GM06990 (cell line): ENCODE measurements at regions not wholly inside any gene's neighbourhood (a gene's known extent, or its start where the extent isn't known, plus 50 kb on each side); places are given as distances from the start of the nearest gene placed in this dataset.
"Not testable (repeated sequence)": the region's sequence is repeated elsewhere in the genome, so short reads cannot be mapped to it uniquely, and the experiment has no call there.

Source experiments
- DNase-seq: peaks from one replicate; pipeline ENCODE4 v3.0.0-alpha.2; 2011; ENCODE audit not compliant: insufficient read length; ENCODE audit errors: extremely low read depth
- H3K27me3 ChIP-seq: replicated peaks from 2 replicates; pipeline ENCODE4 v1.6.0; 2011; ENCODE audit warnings: low read length; ENCODE audit not compliant: control insufficient read depth, insufficient read depth
- H3K36me3 ChIP-seq: 2 replicates; pipeline ENCODE4 v1.5.1; 2011; ENCODE audit warnings: low read length; ENCODE audit not compliant: control insufficient read depth, insufficient read depth
- H3K4me3 ChIP-seq: replicated peaks from 2 replicates; pipeline ENCODE4 v1.5.1; 2011; ENCODE audit warnings: low read depth, mild to moderate bottlenecking, control low read depth, low read length
- TF ChIP-seq, protein P1 (sequence below): IDR thresholded peaks from 2 replicates; pipeline ENCODE4 v1.5.1; 2011; ENCODE audit warnings: low read length, control low read depth, mild to moderate bottlenecking, inconsistent platforms; ENCODE audit not compliant: insufficient read depth, poor library complexity, severe bottlenecking

DNA sequence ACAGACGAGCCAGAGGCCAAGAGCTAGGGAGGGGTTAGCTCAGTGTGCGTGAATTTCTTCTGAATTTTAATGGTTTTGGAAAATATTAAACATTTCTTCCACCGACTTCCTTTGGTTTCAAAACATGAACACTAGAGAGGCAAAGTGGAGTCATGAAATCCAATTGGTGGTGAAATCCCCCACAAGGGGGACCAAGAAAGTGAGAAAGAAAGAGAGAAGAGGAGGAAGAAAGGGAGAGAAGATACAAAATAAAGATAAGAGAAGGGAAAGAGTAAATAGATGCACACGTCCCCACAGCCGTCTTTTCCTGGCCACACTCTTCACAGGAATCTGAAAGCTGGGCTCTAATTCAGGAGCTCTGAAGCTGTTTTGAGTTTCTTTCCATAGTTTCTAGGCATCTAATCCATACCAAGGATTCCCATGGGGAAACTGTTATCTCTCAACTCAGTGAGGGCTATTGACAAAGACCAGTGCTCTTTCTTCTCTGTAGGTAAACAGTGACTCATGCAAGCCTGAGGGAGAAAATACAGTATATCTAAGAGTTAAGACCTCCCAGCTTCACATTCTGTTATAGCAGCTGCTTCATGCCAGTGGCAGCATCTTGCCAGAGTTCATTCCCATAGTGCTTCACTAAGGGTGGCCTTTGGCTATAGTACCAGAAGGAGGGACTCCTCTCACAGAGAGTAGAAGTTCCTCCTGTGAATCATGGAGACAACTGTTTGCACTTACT, 115.8 kb upstream of the LIFR start:
- no peak overlapping the region for H3K4me3 ChIP-seq
- no peaks in the 10 kb centered on the region; the same call in 1 of the 2 replicates for H3K27me3 ChIP-seq
- TF ChIP-seq, protein P1, sequence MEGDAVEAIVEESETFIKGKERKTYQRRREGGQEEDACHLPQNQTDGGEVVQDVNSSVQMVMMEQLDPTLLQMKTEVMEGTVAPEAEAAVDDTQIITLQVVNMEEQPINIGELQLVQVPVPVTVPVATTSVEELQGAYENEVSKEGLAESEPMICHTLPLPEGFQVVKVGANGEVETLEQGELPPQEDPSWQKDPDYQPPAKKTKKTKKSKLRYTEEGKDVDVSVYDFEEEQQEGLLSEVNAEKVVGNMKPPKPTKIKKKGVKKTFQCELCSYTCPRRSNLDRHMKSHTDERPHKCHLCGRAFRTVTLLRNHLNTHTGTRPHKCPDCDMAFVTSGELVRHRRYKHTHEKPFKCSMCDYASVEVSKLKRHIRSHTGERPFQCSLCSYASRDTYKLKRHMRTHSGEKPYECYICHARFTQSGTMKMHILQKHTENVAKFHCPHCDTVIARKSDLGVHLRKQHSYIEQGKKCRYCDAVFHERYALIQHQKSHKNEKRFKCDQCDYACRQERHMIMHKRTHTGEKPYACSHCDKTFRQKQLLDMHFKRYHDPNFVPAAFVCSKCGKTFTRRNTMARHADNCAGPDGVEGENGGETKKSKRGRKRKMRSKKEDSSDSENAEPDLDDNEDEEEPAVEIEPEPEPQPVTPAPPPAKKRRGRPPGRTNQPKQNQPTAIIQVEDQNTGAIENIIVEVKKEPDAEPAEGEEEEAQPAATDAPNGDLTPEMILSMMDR, result no peak
- DNase-seq, result no peak
- H3K36me3 ChIP-seq, result no peaks in the 10 kb centered on the region

- H3K27me3 ChIP-seq, result no peaks in the 10 kb centered on the region; the same call in 1 of the 2 replicates
- no peak overlapping the region for H3K4me3 ChIP-seq
- TF ChIP-seq, protein P1, result peak; percentile 19
- peak; percentile 2 for DNase-seq
- H3K36me3 ChIP-seq, result no peaks in the 10 kb centered on the region
Observed at GRCh38 chr5:38673671-38674071, 117.2 kb upstream of the LIFR start.

GRCh38 chr5:38675443-38675842, 119.0 kb upstream of the LIFR start:
- Histone ChIP-seq H3K36me3 (no peaks in the 10 kb centered on the region), H3K4me3 (no peak overlapping the region), H3K27me3 (no peaks in the 10 kb centered on the region; the same call in 1 of the 2 replicates)
- DNase-seq, result no peak
- TF ChIP-seq, protein P1, result no peak

DNA sequence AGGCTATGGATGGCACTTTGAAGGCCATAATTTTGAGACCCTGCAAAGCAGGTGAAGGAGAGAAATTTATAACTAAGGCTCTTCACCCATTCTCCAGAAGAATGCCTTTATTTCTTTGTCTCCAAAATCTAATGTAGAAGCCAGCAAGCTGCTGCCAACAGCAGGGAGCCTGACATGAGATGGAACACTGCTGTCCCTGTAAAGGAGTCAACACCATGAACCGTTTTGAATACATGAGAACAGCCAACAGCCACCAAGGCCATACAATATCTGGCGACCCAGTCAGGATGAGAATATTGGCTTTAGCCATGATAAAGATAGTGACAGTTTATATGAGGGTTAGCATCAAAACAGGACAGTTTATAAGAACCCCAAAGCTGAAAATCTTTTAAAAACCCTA, 121.2 kb upstream of the LIFR start:
- no peaks in the 10 kb centered on the region; the same call in 1 of the 2 replicates for H3K27me3 ChIP-seq
- H3K4me3 ChIP-seq, result no peak overlapping the region
- TF ChIP-seq, protein P1, result no peak
- no peak for DNase-seq
- no peaks in the 10 kb centered on the region for H3K36me3 ChIP-seq

DNA sequence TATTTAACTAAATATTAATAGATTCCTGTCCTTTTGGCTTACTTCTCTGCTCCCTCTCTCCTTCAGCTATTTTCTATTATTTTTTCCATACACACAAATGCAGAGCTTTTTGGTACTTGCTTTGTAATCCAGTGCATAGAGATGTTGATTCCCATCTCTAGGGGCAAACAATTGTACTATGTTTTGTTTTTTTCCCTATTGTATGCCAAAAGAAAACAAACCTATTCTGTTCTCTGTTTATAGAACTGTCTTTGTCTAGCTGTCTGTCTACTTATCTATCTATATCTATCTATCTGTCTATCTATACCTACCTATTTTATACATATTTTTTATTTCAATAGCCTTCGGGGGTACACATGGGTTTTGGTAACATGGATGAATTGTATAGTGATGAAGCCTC, 121.6 kb upstream of the LIFR start:
- Histone ChIP-seq H3K27me3 (no peaks in the 10 kb centered on the region; the same call in 1 of the 2 replicates), H3K36me3 (no peaks in the 10 kb centered on the region), H3K4me3 (no peak overlapping the region)
- TF ChIP-seq, protein P1, result no peak
- DNase-seq, result no peak

DNA sequence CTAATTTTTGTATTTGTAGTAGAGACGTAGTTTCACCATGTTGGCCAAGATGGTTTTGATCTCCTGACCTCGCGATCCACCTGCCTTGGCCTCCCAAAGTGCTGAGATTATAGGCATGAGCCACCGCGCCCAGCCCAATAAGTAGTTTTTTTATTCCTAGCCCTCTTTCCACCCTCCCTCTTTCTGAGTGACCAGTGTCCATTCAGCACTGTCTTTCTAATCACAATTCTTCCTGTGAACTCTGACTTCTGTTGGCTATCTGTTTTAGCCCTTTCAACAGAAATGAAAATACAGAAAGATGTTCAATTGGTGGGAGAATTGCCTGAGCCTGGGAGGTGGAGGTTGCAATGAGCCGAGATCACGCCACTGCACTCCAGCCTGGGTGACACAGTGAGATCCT, 122.3 kb upstream of the LIFR start:
- not testable (repeated sequence) for H3K27me3 ChIP-seq, H3K4me3 ChIP-seq, H3K36me3 ChIP-seq, DNase-seq
